ENCODE measurements at regions not wholly inside any gene's neighbourhood (a gene's known extent, or its start where the extent isn't known, plus 50 kb on each side); places are given as distances from the start of the nearest gene placed in this dataset.

GRCh38 chr3:18529631-18530030, 104.5 kb upstream of the SATB1 start:
- TF ChIP-seq CTCF (IDR thresholded peaks at IDR 0.05) (no peak), EP300 (IDR thresholded peaks at IDR 0.05) (no peak)

Measured in ovary (tissue), 3 donors.